ENCODE measurements at regions not wholly inside any gene's neighbourhood (a gene's known extent, or its start where the extent isn't known, plus 50 kb on each side); places are given as distances from the start of the nearest gene placed in this dataset.
A peak's percentile ranks its signal among the peaks of the same experiment; 100 is the strongest.

- no peak overlapping the region for H3K27ac ChIP-seq (ENCODE audit: low read depth, low read length)
- no peaks in the 10 kb centered on the region for H3K4me1 Mint-ChIP-seq
- no peaks in the 10 kb centered on the region for H3K36me3 ChIP-seq (ENCODE audit: control insufficient read depth, insufficient read depth, low read length)
These were observed 104.4 kb upstream of the FAM180A start for GRCh38 chr7:135853008-135853407.

GRCh38 chr7:135847242-135847641, 98.6 kb upstream of the FAM180A start:
- Histone ChIP-seq H3K4me3 (ENCODE audit: low read length) (no peak overlapping the region), H3K9me3 (ENCODE audit: control insufficient read depth, low read length) (no peaks in the 10 kb centered on the region), H3K27ac (ENCODE audit: low read depth, low read length) (no peak overlapping the region), H3K9ac (ENCODE audit: extremely low read depth, low read length, poor library complexity, severe bottlenecking) (no peak overlapping the region), H3K27me3 (ENCODE audit: control insufficient read depth, insufficient read depth, low read length, poor library complexity, severe bottlenecking) (no peaks in the 10 kb centered on the region), H3K4me1 (ENCODE audit: control insufficient read depth, insufficient read depth, low read length) (no peaks in the 10 kb centered on the region), H3K36me3 (ENCODE audit: control insufficient read depth, insufficient read depth, low read length) (no peaks in the 10 kb centered on the region)
- no peak for DNase-seq
- Mint-ChIP-seq H3K27ac (no peak overlapping the region), H3K4me3 (no peak overlapping the region), H3K9me3 (peaks cover 7% of the 10 kb centered on the region), H3K27me3 (ENCODE audit: insufficient read depth) (no peaks in the 10 kb centered on the region), H3K36me3 (ENCODE audit: low read depth) (no peaks in the 10 kb centered on the region), H3K4me1 (peaks cover 4% of the 10 kb centered on the region)
- TF ChIP-seq CTCF (conservative IDR thresholded peaks at IDR 0.05), result no peak
- WGBS, 2 experiments (ENCODE audit: insufficient coverage in 1 of 2, insufficient read length in 1 of 2), result 100% methylated on average over 1 of the region's 2 CpGs; no CpG with 5 or more reads in 1 of the 2 experiments

More at GRCh38 chr7:135853008-135853407, 104.4 kb upstream of the FAM180A start:
- no peak overlapping the region for H3K4me3 Mint-ChIP-seq
- Histone ChIP-seq H3K4me3 (ENCODE audit: low read length) (no peak overlapping the region), H3K4me1 (ENCODE audit: control insufficient read depth, insufficient read depth, low read length) (no peaks in the 10 kb centered on the region), H3K9ac (ENCODE audit: extremely low read depth, low read length, poor library complexity, severe bottlenecking) (no peak overlapping the region), H3K27me3 (ENCODE audit: control insufficient read depth, insufficient read depth, low read length, poor library complexity, severe bottlenecking) (no peaks in the 10 kb centered on the region), H3K9me3 (ENCODE audit: control insufficient read depth, low read length) (peaks cover 5% of the 10 kb centered on the region)
- H3K27ac Mint-ChIP-seq, result no peak overlapping the region
- H3K9me3 Mint-ChIP-seq, result peaks cover 10% of the 10 kb centered on the region
- WGBS, 2 experiments (ENCODE audit: insufficient coverage in 1 of 2, insufficient read length in 1 of 2), result 94 to 100% methylated on average over 2 to 3 of the region's 3 CpGs
- no peaks in the 10 kb centered on the region for H3K36me3 Mint-ChIP-seq (ENCODE audit: low read depth)
- no peak for TF ChIP-seq CTCF (conservative IDR thresholded peaks at IDR 0.05)
- H3K27me3 Mint-ChIP-seq (ENCODE audit: insufficient read depth), result peaks cover 2% of the 10 kb centered on the region
- DNase-seq, result no peak

GRCh38 chr7:135846339-135846738, 97.7 kb upstream of the FAM180A start:
- no peak for TF ChIP-seq CTCF (conservative IDR thresholded peaks at IDR 0.05)
- H3K36me3 ChIP-seq (ENCODE audit: control insufficient read depth, insufficient read depth, low read length), result no peaks in the 10 kb centered on the region
- no peaks in the 10 kb centered on the region for H3K4me1 ChIP-seq (ENCODE audit: control insufficient read depth, insufficient read depth, low read length)
- no peaks in the 10 kb centered on the region for H3K36me3 Mint-ChIP-seq (ENCODE audit: low read depth)
- no peaks in the 10 kb centered on the region for H3K9me3 ChIP-seq (ENCODE audit: control insufficient read depth, low read length)
- peak; percentile 47 for DNase-seq
- WGBS, 2 experiments (ENCODE audit: insufficient coverage in 1 of 2, insufficient read length in 1 of 2), result 94 to 100% methylated on average over 1 to 5 of the region's 5 CpGs
- H3K4me3 Mint-ChIP-seq, result no peak overlapping the region
- no peak overlapping the region for H3K27ac Mint-ChIP-seq
- H3K9ac ChIP-seq (ENCODE audit: extremely low read depth, low read length, poor library complexity, severe bottlenecking), result no peak overlapping the region
- H3K27ac ChIP-seq (ENCODE audit: low read depth, low read length), result no peak overlapping the region
- no peak overlapping the region for H3K4me3 ChIP-seq (ENCODE audit: low read length)
- H3K9me3 Mint-ChIP-seq, result peaks cover 2% of the 10 kb centered on the region
- no peaks in the 10 kb centered on the region for H3K27me3 Mint-ChIP-seq (ENCODE audit: insufficient read depth)
- peaks cover 10% of the 10 kb centered on the region for H3K4me1 Mint-ChIP-seq
- no peaks in the 10 kb centered on the region for H3K27me3 ChIP-seq (ENCODE audit: control insufficient read depth, insufficient read depth, low read length, poor library complexity, severe bottlenecking)
